DMS 273 treated with DMSO at 0.1 percent for 48 hours (cell line): ENCODE measurements at regions not wholly inside any gene's neighbourhood (a gene's known extent, or its start where the extent isn't known, plus 50 kb on each side); places are given as distances from the start of the nearest gene placed in this dataset.

Experiments
- DNase-seq: peaks from one replicate; lab custom pipeline; 2025; lab: John Stamatoyannopoulos, UW

DNA sequence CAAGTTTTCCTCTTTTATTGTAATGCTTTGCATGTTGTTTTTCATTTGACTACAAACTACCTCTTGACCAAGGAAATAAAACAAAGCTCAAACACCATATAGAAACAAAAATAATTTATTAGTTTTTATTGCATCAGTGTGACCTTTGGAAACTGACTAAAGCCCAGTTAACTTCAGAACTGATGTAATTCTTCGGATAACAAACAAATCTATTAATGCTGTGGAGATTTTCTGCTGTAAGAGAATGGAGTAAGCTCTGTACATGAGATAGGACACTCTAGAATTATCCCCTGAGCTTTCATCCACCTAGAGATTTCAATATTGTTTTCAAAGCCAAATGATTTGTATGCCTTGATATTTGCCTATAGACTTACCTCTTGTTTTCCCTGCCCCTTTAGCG lies 154.0 kb upstream of the KCNK2 start:
- DNase-seq = no peak

DNA sequence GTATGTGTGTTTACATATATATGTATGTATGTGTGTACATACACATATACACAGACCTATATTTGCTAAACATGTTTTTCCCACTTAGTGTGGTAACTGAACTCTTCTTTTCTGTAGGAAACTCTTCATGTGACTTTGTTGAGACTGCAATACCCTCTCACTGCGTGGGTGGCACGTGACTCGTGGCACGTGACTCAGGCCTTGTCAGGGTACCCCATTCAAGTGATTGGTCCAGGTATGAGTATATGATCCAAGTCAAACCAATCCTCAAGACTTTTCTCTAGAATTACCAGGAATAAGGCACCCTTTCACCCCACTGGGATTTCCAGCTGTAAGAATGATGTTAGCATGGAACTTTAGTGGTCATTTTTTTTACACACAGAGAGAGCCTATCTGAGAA lies 149.2 kb upstream of the KCNK2 start:
- DNase-seq = no peak

DNA sequence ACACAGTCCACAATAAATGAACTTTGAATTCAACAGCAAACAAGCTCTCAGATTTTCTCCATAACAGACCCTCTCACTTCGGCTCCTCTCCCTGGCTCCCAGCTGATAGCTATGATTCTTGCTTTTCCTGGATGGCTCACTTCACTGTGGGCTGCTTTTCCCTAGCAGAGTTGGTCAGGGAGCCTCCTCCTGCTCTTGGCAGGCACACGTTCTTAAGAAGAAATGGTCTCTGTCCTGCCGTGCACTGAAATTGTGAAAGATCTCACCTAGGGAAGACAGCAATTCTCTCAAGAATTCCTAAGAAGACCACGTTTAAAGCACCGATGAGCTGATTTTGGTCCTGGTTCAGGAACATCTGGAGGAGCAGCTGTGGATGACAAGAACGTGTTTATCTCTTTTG lies 148.5 kb upstream of the KCNK2 start:
- no peak for DNase-seq

DNA sequence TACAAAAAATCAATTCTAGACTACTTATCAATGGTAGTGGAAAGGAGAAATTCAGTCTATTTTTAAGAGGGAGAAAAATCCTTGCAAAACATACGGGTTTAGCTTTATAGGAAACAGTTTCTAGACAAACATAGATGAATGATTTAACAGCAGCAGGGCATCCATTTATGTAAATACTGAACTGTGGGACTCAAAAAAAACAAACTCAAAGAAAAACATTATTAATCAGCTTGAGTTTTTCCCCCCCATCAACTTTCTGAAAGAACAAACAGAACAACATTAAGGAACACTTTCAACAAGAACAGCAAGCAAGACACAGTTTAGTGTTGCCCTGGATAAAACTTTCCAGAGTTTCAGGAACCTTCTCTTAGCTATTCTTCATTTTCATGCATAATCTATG lies 147.3 kb upstream of the KCNK2 start:
- no peak for DNase-seq

DNA sequence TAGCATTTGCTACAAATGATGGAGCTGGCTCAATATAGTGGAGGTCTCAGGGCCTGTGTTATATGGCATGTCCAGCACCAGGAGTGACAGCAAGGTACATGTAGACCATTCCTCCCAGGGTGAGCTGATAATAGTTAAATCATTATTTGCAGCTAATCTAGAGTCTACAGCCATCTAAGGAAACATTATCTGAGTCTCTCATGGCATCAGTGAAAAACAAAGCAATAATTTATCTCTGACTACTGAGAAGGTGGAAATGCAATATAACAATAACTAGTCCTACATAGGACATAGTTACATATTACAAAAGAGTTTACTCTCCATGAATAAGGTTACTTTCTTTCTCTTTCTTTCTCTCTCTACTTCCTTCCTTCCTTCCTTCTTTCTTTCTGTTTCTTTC lies 143.4 kb upstream of the KCNK2 start:
- no peak for DNase-seq

DNA sequence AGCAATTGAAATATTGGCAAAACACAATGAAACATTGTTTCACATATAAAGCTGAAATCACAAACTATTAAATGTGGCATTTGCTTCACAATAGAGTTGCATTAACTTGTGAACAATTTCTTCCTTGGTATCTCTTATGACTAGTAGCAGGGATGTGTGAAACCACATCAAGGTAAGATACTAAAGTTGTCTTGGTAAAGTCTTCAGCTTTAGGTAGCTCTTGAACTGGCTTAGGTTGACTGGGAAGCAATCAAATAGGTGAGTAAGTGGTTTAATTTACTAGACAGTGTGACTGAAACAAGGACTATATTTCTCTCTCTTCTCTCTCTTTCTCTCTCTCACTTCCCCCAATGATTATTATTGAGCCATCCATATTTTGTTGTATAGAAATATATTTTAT lies 141.5 kb upstream of the KCNK2 start:
- DNase-seq = no peak

DNA sequence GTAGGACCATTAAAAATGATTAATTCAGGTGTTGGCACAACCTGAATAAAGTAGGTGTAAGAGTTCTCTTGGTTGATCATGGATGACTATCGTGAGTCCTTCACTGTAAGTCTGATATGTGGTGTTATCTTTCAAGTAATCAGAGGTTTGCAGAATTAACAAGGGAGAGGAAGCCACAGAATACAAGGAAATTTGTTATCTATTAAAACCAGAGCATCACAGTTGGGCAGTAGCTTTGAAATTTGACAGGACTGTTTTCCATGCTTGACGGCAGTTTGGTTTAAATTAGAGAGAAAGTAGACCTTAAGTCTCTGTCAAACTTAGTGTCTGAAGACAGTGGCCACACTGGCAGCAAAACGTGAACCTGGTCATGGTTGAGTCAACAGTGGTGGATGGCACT lies 139.5 kb upstream of the KCNK2 start:
- no peak for DNase-seq

DNA sequence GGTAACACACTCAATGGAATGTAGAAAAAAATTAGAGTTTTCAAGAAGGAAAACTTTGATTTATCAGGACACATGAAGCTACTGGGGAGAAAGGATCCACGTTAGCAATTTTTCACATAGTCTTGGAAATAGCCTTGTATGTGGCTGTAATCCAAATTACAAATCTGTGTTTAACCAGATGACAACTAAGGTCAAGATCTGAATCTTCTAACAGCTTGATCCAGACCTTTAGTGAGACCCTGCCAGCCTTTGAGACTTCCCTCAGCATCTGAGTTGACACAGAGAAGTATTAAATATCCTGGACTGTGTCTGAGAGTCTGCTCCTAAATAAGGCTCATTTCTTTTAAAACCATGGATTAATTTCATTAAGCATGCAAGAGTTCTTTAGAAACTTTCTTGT lies 135.9 kb upstream of the KCNK2 start:
- DNase-seq = no peak

DNA sequence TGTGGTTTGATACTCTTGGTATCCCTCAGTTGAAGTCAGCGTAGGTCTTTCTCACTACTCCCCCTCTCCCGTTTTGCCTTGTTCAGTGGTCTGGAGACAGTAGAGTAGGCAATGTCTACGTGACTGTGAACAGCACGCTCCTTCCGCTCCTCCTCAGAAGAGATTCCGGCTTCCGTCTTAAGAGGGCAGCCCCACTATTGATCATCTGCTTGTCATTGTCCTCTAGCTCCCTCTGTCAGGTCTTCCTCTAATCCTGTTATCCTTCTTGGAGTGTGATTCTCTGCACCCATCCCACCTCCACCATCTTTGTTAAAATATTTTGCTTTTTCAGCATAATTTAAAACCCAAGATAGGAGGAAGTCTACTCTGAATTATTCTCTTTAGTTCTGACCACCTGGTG lies 129.9 kb upstream of the KCNK2 start:
- DNase-seq = no peak

DNA sequence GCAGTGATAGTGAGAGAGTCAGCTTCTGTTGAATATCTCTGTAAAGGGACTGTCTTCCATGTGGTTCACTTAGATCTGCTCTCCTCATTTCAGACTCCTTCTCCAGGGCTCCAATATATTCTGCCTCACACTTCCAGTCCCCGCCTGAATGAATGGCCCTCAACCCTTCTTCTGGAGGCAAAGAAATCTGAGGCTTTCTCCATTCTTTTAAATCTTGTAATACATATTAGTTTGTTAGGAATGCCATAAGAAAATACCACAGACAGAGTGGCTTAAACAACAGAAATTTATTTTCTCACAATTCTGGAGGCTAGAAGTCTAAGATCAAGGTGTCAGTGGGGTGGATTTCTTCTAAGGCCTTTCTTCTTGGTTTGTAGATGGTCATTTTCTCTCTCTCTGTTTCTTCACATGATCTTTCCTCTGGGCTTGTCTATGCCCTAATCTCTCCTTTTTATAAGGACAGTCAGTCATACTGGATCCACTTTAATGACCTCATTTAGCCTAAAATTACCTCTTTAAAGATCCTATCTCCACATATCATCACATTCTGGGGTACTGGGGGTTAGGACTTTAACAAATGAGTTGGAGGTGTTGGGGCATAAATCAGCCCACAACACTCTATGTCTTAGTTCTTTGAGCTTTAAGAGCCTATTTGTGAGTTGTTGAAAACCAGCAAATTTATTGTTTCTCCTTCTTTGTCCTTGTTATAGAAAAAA lies 128.5 kb upstream of the KCNK2 start:
- no peak for DNase-seq

DNA sequence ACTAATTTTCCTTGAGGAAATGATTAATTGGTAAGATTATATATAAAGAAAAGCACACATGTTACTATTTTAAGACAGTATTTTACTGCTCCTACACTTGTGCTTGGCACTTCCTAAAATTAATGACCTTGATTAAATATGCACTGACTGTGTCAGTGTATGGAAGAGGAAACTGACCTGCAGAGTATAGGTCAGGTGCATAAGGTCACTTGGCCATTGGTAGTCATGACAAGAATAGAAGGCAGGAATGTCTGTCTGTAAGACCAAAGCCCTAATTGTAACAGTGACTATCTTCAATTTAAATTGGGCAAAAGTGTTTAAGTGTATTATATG lies 128.0 kb upstream of the KCNK2 start:
- DNase-seq = no peak

DNA sequence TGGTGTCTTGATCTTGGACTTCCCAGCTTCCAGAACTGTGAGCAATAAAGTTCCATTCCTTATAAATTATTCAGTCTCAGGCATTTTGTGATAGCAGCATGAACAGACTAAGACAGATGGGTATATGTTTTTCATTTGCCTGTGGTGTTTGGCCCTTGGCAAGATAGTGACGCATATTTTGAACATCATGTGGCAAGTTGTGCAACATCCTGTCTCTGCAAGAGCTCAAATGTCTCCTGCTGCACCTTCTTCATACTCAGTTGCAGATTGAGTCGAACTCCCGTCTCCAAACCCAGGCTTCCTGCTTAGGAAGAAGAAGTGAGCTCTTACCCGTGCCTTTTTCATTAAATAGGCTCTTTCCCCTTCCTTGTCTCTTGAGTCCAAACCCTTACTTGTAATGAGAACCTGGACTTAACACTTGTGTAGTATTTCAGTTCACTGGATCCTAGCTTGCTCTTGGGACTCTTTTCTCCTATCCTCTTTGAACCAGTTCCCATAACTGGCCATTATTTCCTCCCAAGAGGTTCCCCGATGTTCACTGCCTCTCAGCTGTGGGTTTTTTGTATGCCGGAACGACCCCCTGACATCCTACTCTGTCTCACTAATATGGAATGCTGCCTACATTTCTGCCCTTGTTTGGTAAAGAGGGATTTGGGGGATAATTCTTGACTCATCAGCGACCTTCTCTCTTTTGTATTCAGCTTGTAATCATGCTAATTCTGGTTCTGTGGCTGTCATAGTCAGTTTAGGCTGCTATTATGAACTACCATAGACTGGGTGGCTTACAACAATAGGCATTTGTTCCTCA lies 125.0 kb upstream of the KCNK2 start:
- peak; percentile 3 for DNase-seq

DNA sequence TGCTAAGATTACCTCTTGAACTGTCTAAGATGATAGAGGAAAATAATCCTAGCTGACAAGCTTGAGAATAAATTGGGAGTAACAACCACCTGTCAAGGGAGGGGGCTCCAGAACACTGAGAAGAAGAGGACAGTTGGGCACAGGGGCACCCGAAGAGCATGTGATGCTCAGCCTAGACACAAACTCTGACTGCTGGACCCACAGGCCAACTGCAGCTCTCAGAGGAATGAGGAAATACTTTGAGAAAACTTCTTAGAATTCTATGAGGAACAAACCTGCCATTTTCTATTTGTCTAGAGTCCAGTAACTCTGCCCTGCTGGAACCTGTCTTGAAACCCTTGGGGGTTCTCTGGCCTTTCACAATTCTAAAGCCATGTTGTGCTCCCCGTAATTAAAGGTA lies 124.1 kb upstream of the KCNK2 start:
- DNase-seq = no peak

DNA sequence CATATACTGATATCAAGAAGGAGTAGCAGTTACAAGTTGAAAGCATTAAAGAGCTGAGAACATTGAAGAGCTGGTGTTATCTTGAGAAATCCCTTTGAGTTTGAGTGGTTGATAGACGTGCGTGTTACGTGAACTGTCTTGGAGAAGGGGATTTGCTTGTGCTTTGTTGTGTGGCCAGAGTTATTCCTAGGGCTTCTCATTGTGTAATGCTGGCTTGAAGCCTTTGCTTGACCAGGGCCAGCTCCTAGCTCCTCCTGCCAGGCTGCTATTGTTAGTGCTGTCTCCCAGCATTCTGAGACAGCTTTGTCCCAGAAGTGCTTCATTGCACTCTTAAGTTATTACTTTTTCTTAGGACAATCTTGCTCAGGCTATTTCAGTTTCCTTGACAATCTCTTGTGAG lies 116.2 kb upstream of the KCNK2 start:
- DNase-seq = no peak

DNA sequence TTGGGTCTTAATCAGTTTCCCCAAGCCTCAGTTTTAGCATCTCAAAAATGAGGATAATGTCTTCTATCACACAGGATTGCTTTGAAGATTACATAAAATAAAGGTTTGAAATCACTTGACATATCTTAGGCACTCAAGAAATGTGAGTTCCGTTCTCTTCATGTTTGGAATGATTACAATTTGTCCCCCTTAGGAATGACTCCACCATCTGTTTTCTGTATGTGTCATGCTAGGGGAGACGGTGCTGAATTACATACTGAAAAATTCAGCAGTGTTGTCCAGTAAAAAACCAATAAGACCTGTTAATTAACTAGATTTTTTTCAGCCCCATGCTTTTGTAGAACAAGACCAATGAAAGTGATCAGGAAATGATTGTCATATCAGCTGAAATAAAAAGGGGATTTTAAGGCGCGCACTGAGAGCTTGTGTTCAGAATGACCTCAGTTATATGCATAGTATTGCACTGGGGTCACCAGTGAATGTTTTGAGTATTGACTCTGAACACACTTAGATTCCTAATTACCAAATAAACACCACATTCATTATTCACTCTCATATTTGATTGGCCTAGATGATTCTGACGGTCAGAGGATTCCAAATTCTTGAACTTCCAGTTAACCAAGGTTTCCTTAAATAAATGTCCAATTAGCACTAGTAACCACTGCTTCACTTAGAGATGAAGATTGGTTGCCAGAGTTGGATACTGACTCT lies 114.5 kb upstream of the KCNK2 start:
- DNase-seq = no peak

DNA sequence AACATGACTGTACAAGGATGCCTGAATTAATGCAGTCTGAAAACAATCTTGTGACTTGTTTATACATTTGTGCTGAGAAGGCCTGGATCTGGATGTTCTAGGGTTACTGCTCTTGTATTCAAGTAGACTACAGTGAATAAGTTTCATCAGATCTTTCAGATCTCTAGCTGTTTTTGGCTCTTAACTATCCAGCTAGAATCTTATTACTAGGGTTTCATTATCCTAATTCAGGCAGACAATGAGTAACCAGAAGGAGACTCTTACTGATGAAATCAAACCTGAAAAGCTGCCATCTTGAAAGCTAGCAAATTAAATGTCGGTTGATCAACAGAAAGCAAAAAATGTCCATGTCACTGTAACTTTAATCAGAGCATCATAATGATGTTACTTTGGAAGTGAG lies 112.5 kb upstream of the KCNK2 start:
- no peak for DNase-seq

DNA sequence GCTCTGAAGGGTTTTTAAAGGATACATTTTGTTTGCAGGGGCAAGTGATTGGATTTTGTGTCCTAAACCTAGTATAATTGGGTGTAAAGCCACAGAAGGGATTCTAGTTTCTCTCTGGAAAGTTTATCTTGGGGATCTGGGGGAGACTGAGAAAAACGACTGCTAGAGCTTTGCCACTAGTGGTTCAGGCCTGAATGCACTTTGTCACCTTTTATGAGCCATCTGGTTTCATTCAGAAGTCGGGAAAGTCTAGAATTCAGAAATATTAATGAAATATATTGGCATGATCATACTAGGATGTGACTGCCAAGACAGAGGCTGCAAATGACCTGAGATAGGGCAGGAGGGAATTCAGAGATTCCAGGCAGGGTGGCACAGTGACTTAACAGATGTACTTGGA lies 111.5 kb upstream of the KCNK2 start:
- no peak for DNase-seq

DNA sequence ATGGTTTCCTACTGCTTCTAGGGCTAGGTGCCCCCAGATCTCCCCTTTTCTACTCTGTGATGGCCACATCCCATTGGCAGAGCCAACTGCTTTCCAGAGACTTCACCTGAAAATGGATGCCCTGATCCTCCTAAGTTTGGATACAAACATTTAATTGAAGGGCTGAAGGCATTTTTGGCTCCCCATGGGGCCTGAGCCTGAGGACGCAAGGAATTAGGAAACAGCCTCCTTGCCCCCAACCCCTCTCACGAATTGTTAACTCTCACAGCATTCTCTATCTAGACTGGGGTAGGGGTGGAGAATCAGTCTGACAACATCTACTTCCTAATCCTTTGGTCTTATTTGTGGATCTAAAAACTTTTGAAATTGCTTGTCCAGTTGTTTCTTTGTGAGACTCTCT lies 108.5 kb upstream of the KCNK2 start:
- no peak for DNase-seq

DNA sequence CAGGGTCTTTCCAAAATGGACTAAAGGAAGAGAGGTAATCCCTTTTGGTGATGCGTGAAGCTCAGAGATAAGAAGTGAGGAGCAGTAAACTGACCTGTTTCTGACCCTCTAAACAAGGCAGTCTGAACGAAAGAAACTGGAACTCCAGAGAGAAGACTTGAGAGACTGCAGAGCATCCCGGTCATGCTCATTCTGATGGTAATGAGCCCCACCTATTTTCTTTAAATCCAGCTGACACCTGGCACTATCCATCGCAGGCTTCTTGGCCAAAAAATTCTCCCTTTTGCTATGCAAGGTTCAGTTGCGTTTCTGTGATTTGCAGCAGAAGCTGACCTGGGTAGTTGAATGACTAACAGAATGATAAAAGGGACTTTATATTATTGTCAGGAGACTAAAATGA lies 105.9 kb upstream of the KCNK2 start:
- DNase-seq = no peak

DNA sequence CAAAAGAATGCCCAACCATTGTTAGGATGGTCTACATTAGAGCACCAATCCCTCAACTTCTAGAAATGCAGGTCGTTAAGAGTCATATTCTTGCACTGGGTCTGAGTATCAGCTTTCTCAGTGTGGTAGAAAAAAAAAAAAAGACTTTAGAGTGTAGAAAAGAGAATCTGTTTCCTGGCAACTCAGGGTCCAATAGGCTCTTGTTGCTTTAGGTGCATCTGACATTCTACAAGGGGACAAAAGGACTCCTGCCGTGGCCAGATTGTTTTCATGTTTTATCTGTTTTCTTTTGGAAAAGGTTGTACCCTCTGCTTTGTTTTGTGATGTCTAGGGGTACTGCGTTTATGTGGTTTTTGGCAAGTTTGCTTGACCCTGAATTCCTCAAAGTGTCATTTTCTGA lies 105.4 kb upstream of the KCNK2 start:
- DNase-seq = no peak

DNA sequence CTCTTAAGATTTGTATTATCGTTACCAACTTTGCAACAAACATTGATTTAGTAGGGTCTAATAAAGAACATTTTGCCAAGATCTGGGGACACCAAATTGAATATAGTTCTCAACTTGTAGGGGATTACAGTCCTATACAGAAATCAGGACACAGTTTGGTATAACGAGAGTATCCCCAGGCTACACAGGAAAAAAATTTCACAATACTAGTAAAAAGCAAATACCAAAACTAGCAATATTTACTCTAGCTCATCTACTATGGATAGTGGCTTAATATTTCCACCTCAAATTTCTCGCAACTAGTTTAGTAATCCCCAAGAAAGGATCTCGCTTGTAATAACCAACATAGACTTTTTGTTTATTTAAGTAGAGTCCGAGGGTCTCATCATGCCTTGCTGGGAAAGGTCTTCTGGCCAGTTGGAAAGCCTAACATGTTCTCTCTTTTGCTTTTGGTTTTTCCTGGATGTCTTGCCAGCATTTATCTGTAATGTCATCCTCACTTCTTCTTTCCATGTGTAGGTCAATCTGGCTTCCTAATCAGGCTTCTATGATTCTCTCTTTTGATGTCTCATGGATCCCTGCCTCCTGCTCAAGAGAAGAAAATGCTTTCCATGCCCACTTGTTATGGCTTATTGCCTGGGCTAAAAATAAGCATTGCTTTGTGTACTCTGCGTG lies 104.7 kb upstream of the KCNK2 start:
- no peak for DNase-seq

DNA sequence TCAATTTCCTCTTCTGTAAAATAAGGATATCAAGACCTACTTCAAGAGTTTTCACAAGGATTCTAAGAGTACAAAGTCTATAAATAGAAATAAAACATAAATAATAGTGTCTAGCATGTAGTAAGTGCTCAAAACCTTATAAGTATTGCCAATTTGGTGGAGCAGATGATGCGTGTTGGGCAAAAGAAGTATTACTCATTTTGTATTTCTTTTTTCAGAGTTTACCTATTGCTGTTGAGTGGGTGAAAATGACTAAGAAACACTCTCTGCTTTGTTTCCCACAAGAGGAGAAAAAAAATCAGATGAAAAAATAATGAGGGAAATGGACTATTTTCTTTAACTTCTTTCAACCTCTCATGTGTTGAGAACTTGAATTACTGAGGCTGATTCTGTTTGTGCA lies 103.3 kb upstream of the KCNK2 start:
- no peak for DNase-seq

DNA sequence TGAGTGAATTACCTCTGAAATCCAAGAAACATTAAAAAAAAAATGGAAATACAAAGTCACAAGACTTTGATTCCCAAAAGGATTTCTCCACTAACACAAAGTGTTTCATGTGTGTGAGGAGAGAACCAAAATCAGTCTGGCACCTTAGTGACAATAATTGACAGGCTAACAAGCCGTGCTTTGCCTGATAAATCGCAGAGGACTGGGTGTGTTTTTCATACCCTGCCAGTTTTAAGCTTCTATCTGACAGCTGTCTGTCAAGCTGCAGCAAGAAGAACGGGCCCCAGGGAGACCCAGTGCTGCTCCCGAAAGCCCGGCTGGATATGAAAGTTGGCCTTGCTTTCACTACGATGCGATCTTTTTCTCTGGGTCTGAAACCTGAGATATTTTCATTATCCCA lies 101.6 kb upstream of the KCNK2 start:
- DNase-seq = no peak
